Upper lobe of left lung (tissue), 4 donors: ENCODE measurements at regions not wholly inside any gene's neighbourhood (a gene's known extent, or its start where the extent isn't known, plus 50 kb on each side); places are given as distances from the start of the nearest gene placed in this dataset.

Experiments
- CTCF ChIP-seq, 6 experiments: fragments of 450-650 bp in 4 of 6; fragments of 200-600 bp in 2 of 6; sonication (generic) in 2 of 6; IDR thresholded peaks; one replicate each; pipeline ENCODE4 v1.5.1; 2016 to 2019; ENCODE audit warnings: antibody characterized with exemption in 6 of 6
- EP300 ChIP-seq, 4 donors: sonication (generic); formaldehyde crosslinking; IDR thresholded peaks; one replicate each; pipeline ENCODE4 v1.5.1; 2017; ENCODE audit warnings: antibody characterized with exemption in 4 of 4, control low read depth in 2 of 4
- POLR2A ChIP-seq, 4 donors: fragments of 450-650 bp; IDR thresholded peaks; one replicate each; pipeline ENCODE4 v1.5.1; 2016 to 2017; ENCODE audit warnings: antibody characterized with exemption in 4 of 4, mild to moderate bottlenecking in 2 of 4
- POLR2AphosphoS5 ChIP-seq, 2 donors: sonication (generic); formaldehyde crosslinking; IDR thresholded peaks; one replicate each; pipeline ENCODE4 v1.5.1; 2017; ENCODE audit warnings: antibody characterized with exemption in 2 of 2

- TF ChIP-seq POLR2AphosphoS5 (IDR thresholded peaks at IDR 0.05), result no peak
- TF ChIP-seq CTCF (IDR thresholded peaks at IDR 0.05), result no peak
- no peak for TF ChIP-seq POLR2A (IDR thresholded peaks at IDR 0.05)
- TF ChIP-seq EP300 (IDR thresholded peaks at IDR 0.05), result no peak
Observed at GRCh38 chr3:193754719-193755118, 161.7 kb downstream of the OPA1 start.
